GM19467 (cell line): ENCODE measurements at regions not wholly inside any gene's neighbourhood (a gene's known extent, or its start where the extent isn't known, plus 50 kb on each side); places are given as distances from the start of the nearest gene placed in this dataset.
"Not testable (repeated sequence)": the region's sequence is repeated elsewhere in the genome, so short reads cannot be mapped to it uniquely, and the experiment has no call there.

Experiments used
- ATAC-seq: cut with Tn5 transposase; IDR thresholded peaks from one replicate; pipeline ENCODE4 v1.9.1; 2021; ENCODE audit warnings: mild to moderate bottlenecking, moderate library complexity; ENCODE audit not compliant: unreplicated experiment

- ATAC-seq = no peak
Measured at GRCh38 chr12:83800022-83800421, 1112.6 kb downstream of the SLC6A15 start.

DNA sequence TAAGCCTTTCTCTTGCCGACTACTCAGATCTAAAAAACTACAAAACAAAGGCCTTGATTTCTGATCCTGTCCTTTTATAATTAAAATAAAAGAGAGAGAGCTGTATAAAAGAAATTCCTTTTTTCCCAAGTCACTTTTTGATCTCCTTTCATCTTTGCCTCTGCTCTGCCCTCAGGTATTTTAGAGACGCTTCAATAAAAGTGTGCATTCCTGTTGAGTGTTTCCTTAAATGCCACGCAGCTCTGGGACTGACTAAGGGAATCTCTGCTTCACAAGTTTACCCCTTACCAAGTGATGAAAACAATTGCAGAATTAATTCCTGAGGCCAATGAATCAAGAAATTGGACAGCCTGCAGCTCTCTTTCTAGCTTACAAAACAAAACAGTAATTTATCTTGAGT is 1109.8 kb downstream of the TMTC2 start:
- ATAC-seq = no peak

DNA sequence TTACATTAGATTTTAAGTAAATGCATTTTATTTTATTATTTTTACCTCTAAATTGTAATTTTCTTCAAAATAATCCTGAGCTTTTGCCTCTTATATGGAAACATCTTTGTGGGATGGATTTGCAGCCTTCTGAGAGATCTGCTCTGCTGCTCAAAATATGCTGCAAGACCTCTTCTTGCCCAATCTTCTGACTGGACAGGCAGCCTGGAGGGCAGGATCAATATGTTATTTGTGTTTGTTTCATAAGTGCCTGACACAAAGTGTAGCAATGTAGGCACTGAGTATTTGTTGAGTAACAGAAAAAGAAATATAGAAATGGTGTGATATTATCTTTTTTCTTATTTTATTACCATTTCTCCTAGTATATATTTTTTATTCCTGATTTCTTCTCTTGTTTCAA is 1106.9 kb downstream of the TMTC2 start:
- ATAC-seq = no peak

- no peak for ATAC-seq
Measured at GRCh38 chr12:83784298-83784890, 1097.7 kb downstream of the TMTC2 start.

DNA sequence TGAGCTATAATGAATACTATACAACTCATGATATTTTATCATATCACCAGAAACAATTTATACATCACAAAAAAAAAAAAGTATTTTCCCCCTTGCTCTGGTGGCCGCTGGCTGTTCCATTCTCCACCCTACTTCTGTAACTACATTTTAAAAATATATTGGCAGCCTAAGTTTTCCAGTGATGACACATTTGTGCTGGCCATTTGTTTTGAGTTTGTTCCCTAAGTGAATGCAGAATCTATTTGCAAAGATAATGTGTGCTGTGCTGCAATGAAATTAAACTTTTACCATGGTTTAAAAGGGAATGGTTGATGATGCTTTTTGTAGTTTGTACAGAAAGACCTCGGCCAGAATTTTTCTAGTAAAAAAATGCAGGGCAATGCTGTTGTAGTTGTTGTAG is 1092.8 kb downstream of the TMTC2 start:
- no peak for ATAC-seq

DNA sequence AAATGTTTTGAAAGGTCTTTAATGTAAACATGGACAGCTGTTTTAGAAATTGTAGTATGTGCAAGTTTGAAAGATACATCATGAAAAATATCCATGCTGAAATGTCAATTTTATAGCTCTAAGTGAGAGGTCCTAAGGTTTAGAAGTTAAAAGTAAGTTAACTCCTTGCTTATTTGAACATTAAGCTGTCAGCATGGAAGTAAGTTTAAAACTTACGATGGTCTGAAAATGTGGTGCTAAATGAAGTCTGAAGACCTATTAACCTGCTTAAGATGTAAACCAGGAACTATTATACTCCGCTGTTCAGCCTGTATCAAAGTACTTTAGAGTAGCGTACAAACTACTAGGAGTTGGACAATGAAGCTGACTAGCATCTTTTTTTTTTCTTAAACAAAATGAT is 1082.4 kb downstream of the TMTC2 start:
- no peak for ATAC-seq

GRCh38 chr12:83767723-83768122 is 1081.0 kb downstream of the TMTC2 start:
- no peak for ATAC-seq

- no peak for ATAC-seq
Measured at GRCh38 chr12:83763425-83763824, 1076.7 kb downstream of the TMTC2 start.

DNA sequence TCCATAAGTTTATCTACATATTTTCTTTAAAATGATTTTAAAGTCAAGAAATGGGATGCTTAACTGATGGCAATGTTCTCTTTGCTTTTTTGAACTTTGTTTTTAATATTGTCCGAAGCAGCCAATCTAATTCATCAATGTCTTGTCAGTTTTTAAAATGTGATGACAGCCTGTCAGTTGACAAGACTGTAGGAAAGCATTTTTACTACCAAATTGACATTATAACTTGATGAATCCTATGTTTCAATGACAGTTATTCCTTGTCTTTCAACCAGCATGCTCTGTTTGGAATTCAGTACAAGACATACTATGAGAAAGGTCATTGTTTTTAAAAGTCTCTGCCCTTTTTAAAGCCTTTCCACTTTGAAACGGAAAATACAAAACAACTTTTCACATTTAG is 1073.2 kb downstream of the TMTC2 start:
- ATAC-seq = no peak

- no peak for ATAC-seq
Measured at GRCh38 chr12:83758888-83759631, 1072.4 kb downstream of the TMTC2 start.

- ATAC-seq = no peak
Measured at GRCh38 chr12:83753904-83754303, 1067.2 kb downstream of the TMTC2 start.

DNA sequence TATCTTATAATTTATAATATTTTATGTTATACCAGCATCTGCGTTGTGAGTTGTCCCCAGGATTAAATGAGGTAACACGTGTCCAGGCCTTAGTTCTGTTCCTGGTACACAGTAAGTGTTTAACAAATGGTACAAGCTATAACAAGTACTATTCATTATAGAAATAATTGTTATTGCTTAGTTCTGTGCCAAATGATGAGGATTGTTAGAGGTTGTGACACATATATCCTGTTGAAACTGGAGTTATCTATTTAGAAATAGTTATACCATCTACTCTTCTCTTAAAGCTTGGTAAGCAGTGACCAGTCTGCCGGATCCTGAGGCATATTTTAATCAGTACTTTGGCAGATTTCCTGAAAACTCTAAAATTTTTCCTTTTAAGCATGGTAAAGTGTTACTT is 1066.5 kb downstream of the TMTC2 start:
- ATAC-seq = no peak

GRCh38 chr12:83739607-83740006 is 1052.9 kb downstream of the TMTC2 start:
- no peak for ATAC-seq

- no peak for ATAC-seq
Measured at GRCh38 chr12:83710851-83711250, 1024.1 kb downstream of the TMTC2 start.

DNA sequence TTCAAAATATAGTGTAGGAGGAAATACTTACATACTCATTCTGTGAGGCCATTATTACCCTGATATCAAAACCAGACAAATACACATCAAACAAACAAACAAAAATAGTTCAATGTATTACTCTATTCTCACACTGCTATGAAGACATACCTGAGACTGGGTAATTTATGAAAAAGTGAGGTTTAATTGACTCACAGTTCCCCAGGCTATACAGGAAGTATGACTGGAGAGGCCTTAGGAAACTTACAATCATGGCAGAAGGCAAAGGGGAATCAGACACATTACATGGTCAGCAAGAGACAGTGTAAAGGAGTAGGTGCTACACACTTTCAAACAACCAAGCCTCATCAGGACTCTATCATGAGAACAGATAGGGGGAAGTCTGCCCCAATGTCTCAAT is 1023.2 kb downstream of the TMTC2 start:
- no peak for ATAC-seq

DNA sequence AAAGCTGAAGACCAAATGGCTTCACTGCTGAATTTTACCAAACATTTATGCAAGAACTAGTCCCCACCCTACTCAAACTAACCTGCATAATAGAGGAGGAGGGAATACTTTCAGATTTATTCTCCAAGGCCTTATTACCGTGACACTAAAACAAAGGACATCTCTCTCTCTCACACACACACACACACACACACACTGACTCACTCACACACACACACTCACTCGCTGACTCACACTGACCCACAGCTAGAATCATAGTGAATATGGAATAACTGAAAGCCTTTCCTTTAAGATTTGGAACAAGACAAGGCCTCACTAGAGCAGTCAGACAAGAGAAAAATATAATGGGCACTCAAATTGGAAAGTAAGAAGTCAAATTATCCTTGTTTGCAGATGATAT is 1014.1 kb downstream of the TMTC2 start:
- ATAC-seq = no peak

DNA sequence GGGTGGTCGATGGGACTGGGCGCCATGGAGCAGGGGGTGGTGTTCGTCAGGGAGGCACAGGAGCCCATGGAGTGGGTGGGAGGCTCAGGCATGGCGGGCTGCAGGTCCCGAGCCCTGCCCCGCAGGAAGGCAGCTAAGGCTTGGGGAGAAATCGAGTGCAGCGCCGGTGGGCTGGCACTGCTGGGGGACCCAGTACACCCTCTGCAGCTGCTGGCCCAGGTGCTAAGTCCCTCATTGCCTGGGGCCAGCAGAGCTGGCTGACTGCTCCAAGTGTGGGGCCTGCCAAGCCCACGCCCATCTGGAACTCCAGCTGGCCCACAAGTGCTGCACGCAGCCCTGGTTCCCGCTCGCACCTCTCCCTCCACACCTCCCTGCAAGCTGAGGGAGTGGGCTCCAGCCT is 1009.6 kb downstream of the TMTC2 start:
- ATAC-seq = not testable (repeated sequence)

DNA sequence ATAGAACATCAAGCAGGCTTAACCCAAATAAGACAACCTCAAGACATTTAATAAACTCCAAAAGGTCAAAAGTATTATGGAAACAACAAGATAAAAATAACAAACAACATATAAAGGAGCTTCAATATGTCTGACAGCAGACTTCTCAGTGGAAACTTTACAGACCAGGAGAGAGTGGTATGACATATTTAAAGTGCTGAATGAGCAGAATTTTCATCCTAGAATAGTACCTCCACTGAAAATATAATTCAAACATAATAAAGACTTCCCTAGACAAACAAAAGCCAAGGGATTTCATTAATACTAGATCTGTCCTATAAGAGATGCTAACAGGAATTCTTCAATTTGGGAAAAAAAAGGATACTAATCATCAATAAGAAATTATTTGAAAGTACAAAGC is 1005.0 kb downstream of the TMTC2 start:
- no peak for ATAC-seq

DNA sequence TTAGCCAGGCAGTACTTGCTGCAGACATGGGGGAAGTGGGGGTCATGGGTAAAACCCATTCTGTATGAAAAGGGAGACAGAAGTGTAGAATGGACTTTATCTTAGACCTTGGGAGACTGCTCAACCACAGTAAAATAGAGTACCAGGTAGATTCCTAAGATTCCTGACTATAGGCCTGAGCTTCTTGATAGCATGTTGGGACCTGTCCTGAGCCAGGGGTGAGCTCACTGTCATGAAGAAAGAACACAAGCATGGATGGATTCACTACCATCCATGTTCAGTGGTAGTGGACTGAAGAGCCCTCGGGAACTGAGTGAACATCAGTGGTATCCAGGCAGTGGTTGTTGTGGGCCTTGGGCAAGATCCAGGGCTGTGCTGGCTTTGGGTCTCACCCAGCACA is 1003.8 kb downstream of the TMTC2 start:
- ATAC-seq = no peak

DNA sequence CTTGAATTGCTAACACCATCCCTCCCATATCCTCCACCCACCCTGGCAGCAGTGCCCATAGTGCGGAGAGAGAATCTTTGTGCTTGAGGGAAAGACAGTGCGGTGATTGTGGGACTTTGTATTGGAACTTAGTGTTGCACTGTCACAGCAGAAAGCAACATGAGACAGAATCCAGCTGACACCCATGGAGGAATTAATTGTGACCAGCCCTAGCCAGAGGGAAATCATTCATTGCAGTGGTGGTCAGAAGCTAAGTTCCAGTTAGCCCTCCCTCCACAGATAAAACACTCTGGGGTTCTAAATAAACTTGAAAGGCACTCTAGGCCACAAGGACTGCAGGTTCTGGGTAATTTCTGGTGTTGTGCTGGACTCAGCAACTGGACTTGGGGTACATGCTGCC is 1002.6 kb downstream of the TMTC2 start:
- ATAC-seq = no peak

- ATAC-seq = no peak
Measured at GRCh38 chr12:83676781-83677295, 990.1 kb downstream of the TMTC2 start.

GRCh38 chr12:83666690-83667089 is 980.0 kb downstream of the TMTC2 start:
- no peak for ATAC-seq
